ENCODE measurements at regions not wholly inside any gene's neighbourhood (a gene's known extent, or its start where the extent isn't known, plus 50 kb on each side); places are given as distances from the start of the nearest gene placed in this dataset.
"Not testable (repeated sequence)": the region's sequence is repeated elsewhere in the genome, so short reads cannot be mapped to it uniquely, and the experiment has no call there.

- DNase-seq (ENCODE audit: low read depth) = no peak
Measured at GRCh38 chr17:83159204-83160049, 80.0 kb downstream of the METRNL start.

- DNase-seq (ENCODE audit: low read depth) = no peak
Measured at GRCh38 chr17:83160443-83161297, 81.3 kb downstream of the METRNL start.

GRCh38 chr17:83161298-83162034 lies 82.1 kb downstream of the METRNL start:
- no peak for DNase-seq (ENCODE audit: low read depth)

- DNase-seq (ENCODE audit: low read depth) = no peak
Measured at GRCh38 chr17:83162035-83162745, 82.8 kb downstream of the METRNL start.

GRCh38 chr17:83164490-83164889 lies 85.1 kb downstream of the METRNL start:
- DNase-seq (ENCODE audit: low read depth) = no peak

- DNase-seq (ENCODE audit: low read depth) = no peak
Measured at GRCh38 chr17:83170571-83171260, 91.3 kb downstream of the METRNL start.

GRCh38 chr17:83171661-83172060 lies 92.3 kb downstream of the METRNL start:
- no peak for DNase-seq (ENCODE audit: low read depth)

GRCh38 chr17:83172099-83172498 lies 92.7 kb downstream of the METRNL start:
- DNase-seq (ENCODE audit: low read depth) = not testable (repeated sequence)

- DNase-seq (ENCODE audit: low read depth) = not testable (repeated sequence)
Measured at GRCh38 chr17:83172646-83173045, 93.2 kb downstream of the METRNL start.

- not testable (repeated sequence) for DNase-seq (ENCODE audit: low read depth)
Measured at GRCh38 chr17:83173180-83173913, 93.9 kb downstream of the METRNL start.

- no peak for DNase-seq (ENCODE audit: low read depth)
Measured at GRCh38 chr17:83173914-83174361, 94.5 kb downstream of the METRNL start.

- DNase-seq (ENCODE audit: low read depth) = no peak
Measured at GRCh38 chr17:83174362-83175118, 95.1 kb downstream of the METRNL start.

- DNase-seq (ENCODE audit: low read depth) = no peak
Measured at GRCh38 chr17:83175119-83175821, 95.9 kb downstream of the METRNL start.

- DNase-seq (ENCODE audit: low read depth) = no peak
Measured at GRCh38 chr17:83175822-83176622, 96.6 kb downstream of the METRNL start.

GRCh38 chr17:83176623-83177583 lies 97.5 kb downstream of the METRNL start:
- no peak for DNase-seq (ENCODE audit: low read depth)

GRCh38 chr17:83177611-83178532 lies 98.5 kb downstream of the METRNL start:
- no peak for DNase-seq (ENCODE audit: low read depth)

All from activated T-helper 9 cell treated with anti-CD3 and anti-CD28 coated beads, Interleukin-2, amount 50 U/mL, for 16 hours (primary cell).